ENCODE measurements at regions not wholly inside any gene's neighbourhood (a gene's known extent, or its start where the extent isn't known, plus 50 kb on each side); places are given as distances from the start of the nearest gene placed in this dataset.

DNA sequence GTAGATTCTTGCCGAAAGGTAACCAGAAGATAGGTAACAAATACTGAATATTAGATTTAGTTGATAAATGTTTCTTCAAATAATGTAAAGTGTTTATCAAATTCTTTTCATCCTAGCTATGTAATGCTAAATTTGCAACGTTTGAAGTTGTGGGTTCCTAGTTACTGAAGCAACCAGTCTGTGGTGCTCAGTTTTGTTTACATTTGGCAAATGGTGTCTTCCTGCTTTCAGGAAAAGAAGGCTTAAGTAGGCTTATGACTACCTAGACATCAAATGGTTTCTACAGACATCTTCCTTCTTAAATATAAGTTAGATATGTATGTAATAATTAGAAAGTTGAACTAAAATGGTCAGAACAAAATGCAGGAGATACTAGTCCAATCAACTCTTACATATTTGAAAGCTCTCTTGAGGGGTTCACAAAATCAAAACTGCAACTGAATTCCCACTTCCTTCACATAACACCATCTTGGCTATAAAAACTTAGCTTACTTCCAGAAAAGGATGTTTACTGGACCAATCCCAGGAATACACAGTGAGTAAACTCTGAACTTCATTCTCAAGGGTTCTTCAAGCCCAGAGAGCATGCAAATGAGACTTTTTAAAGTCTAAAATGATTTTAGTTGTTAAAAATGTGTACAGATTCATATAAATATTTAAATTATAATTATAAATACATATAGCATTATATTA, 125.7 kb upstream of the ITGA1 start:
- TF ChIP-seq, protein P1, sequence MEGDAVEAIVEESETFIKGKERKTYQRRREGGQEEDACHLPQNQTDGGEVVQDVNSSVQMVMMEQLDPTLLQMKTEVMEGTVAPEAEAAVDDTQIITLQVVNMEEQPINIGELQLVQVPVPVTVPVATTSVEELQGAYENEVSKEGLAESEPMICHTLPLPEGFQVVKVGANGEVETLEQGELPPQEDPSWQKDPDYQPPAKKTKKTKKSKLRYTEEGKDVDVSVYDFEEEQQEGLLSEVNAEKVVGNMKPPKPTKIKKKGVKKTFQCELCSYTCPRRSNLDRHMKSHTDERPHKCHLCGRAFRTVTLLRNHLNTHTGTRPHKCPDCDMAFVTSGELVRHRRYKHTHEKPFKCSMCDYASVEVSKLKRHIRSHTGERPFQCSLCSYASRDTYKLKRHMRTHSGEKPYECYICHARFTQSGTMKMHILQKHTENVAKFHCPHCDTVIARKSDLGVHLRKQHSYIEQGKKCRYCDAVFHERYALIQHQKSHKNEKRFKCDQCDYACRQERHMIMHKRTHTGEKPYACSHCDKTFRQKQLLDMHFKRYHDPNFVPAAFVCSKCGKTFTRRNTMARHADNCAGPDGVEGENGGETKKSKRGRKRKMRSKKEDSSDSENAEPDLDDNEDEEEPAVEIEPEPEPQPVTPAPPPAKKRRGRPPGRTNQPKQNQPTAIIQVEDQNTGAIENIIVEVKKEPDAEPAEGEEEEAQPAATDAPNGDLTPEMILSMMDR (IDR thresholded peaks at IDR 0.05; ENCODE audit: poor library complexity), result no peak
- no peak for TF ChIP-seq EZH2phosphoT487 (IDR thresholded peaks at IDR 0.05; ENCODE audit: low read depth, severe bottlenecking, unreplicated experiment)
- TF ChIP-seq EZH2 (IDR thresholded peaks at IDR 0.05; ENCODE audit: borderline replicate concordance), result no peak

Data from hepatocyte (in vitro differentiated cells).